ENCODE measurements at regions not wholly inside any gene's neighbourhood (a gene's known extent, or its start where the extent isn't known, plus 50 kb on each side); places are given as distances from the start of the nearest gene placed in this dataset.

DNA sequence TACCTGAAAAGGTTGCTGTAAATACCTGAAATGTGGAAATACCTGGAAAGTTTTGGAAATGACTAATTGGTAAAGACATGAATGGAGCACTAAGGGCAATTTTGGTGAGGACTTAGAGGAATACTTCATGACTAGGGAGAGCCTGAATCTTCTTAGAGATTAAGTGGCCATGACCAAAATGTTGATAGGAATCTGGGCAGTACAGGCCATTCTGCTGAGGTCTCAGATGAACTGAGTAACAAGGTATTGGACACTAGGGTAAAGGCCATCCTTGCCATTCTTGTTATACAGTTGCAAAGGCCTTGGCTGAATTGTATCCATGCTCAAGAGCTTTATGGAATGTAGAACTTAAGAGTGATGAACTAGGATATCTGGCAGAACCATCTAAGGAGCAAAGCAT, 742.9 kb upstream of the RAB6C start:
- TF ChIP-seq, protein P1, sequence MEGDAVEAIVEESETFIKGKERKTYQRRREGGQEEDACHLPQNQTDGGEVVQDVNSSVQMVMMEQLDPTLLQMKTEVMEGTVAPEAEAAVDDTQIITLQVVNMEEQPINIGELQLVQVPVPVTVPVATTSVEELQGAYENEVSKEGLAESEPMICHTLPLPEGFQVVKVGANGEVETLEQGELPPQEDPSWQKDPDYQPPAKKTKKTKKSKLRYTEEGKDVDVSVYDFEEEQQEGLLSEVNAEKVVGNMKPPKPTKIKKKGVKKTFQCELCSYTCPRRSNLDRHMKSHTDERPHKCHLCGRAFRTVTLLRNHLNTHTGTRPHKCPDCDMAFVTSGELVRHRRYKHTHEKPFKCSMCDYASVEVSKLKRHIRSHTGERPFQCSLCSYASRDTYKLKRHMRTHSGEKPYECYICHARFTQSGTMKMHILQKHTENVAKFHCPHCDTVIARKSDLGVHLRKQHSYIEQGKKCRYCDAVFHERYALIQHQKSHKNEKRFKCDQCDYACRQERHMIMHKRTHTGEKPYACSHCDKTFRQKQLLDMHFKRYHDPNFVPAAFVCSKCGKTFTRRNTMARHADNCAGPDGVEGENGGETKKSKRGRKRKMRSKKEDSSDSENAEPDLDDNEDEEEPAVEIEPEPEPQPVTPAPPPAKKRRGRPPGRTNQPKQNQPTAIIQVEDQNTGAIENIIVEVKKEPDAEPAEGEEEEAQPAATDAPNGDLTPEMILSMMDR (optimal IDR thresholded peaks at IDR 0.05 in 1 of 3, IDR thresholded peaks at IDR 0.05 in 1 of 3, conservative IDR thresholded peaks at IDR 0.05 in 1 of 3; ENCODE audit: extremely low read depth in 1 of 3, insufficient read depth in 2 of 3, low read length in 3 of 3): no peak
- no peak for TF ChIP-seq EZH2 (IDR thresholded peaks at IDR 0.05; ENCODE audit: low read length)
